ENCODE measurements at regions not wholly inside any gene's neighbourhood (a gene's known extent, or its start where the extent isn't known, plus 50 kb on each side); places are given as distances from the start of the nearest gene placed in this dataset.

DNA sequence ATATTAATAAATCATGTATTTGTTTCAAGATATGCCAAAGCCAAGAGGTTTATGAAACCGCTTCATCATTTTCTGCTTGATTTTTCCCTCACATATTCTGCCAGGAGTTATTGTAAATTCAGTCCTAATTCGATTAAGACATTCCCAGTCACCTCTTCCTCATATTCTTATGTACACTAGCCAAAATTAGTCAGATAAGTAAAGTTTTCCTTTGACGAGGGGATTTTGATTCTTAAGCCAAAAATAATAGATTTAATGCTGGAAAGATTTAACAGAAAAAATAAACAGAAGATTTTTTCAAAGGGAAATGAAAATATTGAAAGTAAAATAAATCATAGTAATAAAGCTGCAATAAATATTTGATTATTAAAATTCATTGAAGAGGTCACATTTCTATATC lies 51.0 kb upstream of the VEGFC start:
- no peak for DNase-seq (ENCODE audit: low spot score)
- in situ Hi-C loops (cut with HindIII; ENCODE audit: low sequenced_read_pairs): no loop called here

DNA sequence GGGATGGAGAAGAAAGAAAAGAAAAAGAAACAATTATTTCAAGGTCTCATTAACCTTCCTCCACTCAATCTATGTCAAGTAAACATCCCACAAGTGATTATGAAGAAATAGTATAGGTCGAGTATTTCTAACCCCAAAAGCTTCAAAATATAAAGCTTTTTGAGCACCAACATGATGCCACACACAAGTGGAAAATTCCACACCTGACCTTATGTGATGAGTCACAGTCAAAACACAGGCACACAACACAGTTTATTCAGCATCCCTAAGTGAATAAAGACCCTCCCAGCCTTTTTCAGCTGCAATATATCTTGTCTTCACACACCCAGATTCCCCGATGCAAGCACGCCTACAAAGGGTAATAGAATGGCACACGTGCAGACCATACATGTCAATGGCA lies 51.7 kb upstream of the VEGFC start:
- in situ Hi-C loops (cut with HindIII; ENCODE audit: low sequenced_read_pairs): no loop called here
- DNase-seq (ENCODE audit: low spot score): no peak

DNA sequence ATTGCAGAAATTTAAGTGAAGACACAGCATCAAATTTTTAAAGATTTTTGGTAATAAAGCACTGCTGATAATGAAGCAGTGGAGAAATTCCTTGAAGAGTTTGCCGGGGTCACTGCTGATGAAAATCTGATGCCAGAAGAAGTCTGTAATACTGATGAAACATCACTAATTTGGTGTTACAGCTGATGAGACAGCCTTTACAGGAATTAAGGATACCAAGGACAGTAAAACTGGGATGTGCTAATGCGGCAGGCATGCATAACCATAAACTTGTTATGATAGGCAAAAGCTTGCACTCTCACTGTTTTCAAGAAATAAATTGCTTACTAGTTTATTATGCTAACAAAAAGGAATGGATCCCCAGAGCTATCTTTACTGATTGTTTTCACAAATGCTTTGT lies 52.9 kb upstream of the VEGFC start:
- in situ Hi-C loops (cut with HindIII; ENCODE audit: low sequenced_read_pairs): no loop called here

DNA sequence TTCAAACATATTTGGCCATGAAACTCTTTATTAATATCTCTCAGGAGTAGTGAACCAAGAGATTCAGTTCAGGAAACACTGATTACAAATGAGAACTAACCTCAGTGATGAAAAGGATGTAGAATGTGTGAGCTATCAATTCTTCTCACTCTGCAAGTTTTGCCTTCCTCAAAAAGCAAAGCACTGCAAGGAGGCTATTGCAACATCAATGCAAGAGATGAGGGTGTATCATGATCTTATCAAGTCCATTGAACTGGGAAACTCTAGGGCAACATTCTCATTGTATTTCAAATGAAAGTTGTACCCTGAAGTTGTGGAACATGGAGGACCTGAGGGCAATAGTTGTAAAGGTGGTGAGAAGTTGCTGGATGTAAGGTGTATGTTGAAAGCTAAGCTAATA lies 56.4 kb upstream of the VEGFC start:
- in situ Hi-C loops (cut with HindIII; ENCODE audit: low sequenced_read_pairs): no loop called here
- DNase-seq (ENCODE audit: low spot score): no peak

More for the DNA sequence above, 52.9 kb upstream of the VEGFC start:
- DNase-seq (ENCODE audit: low spot score): no peak

DNA sequence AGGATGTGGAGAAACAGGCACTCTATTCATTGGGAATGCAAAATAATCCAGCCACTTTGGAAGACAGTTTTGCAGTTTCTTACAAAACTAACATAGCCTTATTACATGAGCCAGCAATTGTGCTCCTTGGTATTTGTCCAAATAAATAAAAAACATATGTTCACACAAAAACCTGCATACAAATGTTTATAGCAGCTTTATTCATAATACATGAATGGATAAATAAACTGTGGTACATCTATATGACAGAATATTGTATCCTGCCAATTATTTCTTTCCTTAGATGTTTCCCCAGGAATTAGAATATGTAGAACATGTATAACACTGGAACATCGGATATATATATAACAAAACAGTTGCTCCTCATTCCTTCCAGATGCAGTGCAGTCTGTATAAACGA lies 57.7 kb upstream of the VEGFC start:
- in situ Hi-C loops (cut with HindIII; ENCODE audit: low sequenced_read_pairs): no loop called here
- DNase-seq (ENCODE audit: low spot score): no peak

DNA sequence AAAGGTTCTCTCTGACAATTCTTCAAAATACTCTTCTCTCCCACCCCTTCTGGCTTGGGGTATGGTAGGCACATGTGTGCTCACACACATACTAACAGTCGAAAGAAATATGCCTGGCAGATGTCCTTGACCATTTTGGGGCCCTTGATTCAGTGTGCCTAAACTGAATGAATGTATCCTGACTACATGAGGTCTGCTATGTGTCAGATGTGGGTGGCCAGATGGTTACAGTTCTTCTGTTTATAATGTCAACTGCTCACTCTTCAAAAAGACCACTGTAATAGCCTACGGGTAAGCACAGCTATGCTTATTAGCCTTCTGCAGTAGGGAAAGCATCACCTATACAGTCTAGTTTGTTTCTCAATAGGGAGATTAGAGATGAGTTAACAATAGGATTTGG lies 63.7 kb upstream of the VEGFC start:
- DNase-seq (ENCODE audit: low spot score): no peak
- in situ Hi-C loops (cut with HindIII; ENCODE audit: low sequenced_read_pairs): no loop called here

DNA sequence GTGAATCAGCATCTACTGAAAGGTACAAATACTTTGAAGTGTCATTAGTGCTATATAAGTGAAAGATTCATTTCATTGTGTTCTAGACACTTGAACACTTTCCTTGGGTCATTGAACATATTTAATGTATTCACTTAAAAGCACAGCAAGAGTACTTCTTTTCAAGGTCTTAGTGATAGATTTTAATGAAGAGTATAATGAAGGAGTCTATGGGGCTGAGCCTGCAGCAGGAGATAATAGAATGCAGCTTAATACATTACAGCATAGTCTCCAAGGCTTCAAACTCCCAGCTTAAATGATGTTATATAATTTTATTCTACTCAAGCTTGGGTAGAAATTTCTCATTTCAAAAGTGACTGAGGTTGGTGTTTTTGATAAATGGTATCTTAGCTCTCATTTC lies 66.1 kb upstream of the VEGFC start:
- in situ Hi-C loops (cut with HindIII; ENCODE audit: low sequenced_read_pairs): no loop called here
- no peak for DNase-seq (ENCODE audit: low spot score)

DNA sequence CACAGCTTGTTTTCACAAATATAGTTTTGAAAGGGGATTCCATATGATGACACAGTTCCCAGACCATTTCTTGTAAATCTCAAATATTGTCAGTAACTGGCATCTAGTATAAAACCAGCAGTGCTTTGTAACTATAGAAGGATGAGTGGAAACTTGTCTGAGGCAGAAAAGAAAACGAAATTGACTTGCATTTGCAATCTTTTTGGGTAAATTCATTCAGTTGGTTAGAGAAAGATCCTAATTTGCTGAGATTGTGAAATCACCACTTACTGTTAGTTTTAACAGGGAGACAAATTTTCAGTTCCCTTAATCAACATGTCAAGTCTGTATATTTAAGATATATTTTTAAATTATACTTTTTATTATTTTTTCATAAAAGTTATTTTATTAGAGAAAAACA lies 71.5 kb upstream of the VEGFC start:
- in situ Hi-C loops (cut with HindIII; ENCODE audit: low sequenced_read_pairs): no loop called here

DNA sequence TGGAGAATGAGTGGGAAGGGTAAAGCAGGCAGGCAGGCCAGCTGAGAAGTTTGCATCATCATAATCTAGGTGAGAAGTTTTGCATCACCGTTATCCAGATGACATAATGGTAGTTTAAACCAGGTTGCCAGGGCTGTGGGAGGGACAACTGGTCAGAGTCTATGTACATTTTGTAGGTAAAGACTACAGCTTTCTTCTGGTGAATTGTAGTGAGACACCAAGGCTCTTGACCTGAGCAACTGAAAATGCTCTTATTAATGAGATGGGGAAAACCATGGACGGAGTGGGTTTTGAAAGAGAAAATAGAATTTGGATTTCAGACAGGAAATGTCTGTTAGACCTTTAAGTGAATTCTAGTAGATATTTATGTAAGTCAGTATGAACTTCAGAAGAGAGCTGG lies 76.0 kb upstream of the VEGFC start:
- in situ Hi-C loops (cut with HindIII; ENCODE audit: low sequenced_read_pairs): no loop called here

More for the DNA sequence above, 71.5 kb upstream of the VEGFC start:
- no peak for DNase-seq (ENCODE audit: low spot score)

DNA sequence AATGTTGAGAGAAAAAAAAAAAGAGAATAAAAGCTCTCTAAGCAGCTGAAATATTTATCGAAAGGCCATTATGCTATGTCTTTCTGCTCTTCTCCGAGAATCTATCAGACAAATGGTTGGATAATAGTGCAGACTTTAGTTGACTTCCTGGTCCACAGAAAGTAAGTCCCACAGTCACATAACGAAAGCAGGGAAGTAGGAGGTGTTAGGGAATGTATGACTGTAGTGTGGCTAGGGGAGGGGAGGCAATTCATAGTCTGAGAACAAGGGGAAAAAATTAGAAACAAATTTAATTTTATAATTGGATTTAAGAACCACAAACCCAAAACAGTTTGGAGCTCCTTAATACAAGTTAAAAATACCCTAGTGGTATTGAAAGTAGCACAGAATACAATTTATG lies 79.7 kb upstream of the VEGFC start:
- in situ Hi-C loops (cut with HindIII; ENCODE audit: low sequenced_read_pairs): no loop called here

More for the DNA sequence above, 76.0 kb upstream of the VEGFC start:
- no peak for DNase-seq (ENCODE audit: low spot score)

DNA sequence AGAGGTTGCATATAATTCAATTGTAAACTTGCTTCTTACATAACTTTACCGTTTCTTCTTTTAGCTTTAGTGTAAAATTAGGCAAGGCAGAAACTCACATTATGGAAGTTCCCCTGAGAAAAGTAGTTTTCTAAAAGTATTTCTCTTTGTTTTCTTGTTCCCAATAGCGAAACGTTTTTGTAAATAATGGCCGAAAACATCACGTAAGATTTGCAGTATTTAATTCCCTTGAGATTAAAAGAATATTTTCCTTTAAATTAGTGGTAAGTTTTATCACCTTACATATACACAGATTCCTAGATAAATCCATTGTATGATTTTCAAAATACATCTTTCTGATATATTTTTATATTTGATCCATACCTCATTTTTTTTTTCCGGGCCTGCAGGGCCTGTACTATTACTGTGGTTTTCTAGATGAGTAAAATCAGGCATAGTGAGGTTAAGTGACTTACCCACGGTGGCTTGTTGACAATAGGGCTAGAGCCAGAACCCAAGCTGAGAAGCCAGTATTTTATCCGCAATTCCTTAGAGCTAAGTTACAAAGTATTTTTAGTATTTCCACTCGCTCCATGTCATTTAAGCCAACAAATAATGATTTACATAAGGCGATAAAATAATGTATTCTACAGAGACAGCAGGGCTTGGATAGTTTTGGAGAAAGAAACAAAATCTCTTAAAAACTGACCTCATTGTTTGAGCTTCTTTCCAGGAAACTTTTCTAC lies 82.2 kb upstream of the VEGFC start:
- in situ Hi-C loops (cut with HindIII; ENCODE audit: low sequenced_read_pairs): no loop called here
- no peak for DNase-seq (ENCODE audit: low spot score)

More for the DNA sequence above, 79.7 kb upstream of the VEGFC start:
- DNase-seq (ENCODE audit: low spot score): no peak

DNA sequence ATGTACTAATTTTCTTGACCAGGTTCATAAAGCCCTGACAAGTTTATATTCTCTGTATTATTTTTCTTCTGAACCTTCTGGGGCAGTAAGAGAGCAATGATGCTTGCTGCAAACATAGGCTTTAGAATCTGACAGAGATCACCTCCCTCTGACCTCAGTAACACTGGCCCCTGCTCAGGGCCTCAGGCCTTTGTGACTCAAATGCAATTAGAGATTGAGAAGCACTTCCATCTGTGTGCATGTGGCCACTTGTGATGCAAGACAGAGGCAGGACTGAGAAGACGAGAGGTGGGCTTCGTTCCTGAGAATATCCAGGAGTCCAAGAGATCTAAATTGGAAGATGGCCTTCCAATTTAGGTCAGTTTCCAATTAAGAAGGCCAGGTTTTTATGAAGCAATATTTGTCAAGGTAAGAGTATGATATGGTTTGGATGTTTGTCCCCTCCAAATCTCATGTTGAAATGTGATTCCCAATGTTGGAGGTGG lies 82.8 kb upstream of the VEGFC start:
- DNase-seq (ENCODE audit: low spot score): no peak
- in situ Hi-C loops (cut with HindIII; ENCODE audit: low sequenced_read_pairs): no loop called here

DNA sequence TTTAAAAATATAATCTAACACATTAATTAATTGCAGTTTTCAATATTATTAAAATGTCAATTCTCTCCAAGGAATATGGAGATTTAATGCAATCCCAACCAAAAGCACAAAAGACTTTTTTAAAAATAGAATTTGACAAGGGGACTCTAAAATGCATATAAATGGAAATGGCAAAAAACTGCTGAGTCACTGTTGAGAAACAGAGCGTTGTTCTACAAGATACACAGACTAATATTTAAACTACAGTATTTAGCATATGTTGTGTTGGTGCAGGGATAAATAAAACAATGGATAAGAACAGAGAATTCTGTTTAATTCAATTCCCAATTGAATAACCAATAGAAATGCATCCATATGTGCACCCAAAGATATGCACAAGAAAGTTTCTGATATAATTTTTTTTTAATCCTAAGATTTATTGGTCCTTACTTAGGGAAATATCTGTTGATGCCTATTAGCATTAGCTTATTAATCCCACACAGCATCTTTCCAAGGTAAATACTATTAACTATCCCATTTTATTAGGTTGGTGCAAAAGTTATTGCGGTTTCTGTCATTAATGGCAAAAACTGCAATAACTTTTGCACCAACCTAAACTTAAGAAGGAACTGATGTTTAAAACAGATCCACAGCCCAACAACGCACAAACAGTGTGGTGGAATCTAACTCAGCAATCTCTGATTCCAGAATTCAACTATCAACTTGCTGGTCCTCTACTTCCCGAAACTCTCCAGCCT lies 86.8 kb upstream of the VEGFC start:
- in situ Hi-C loops (cut with HindIII; ENCODE audit: low sequenced_read_pairs): no loop called here
- DNase-seq (ENCODE audit: low spot score): no peak

DNA sequence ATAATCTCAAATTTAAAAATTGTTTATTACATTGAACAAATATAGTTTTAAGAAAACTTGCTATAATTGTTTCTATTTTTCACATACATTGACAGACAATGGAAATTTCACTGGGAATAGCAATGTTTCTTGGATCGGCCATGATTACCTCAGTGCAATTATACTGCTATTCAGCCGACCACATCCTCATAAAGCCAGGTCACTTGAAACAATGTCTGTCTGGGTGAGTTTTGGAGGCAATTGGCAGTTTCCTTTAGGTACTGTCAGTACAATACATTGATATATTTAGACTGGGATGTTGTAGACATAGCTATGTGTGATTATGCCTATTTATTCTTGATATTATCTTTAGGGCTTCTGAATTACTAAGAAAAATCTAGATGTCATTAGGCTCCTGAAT lies 89.5 kb upstream of the VEGFC start:
- in situ Hi-C loops (cut with HindIII; ENCODE audit: low sequenced_read_pairs): no loop called here
- DNase-seq (ENCODE audit: low spot score): no peak

DNA sequence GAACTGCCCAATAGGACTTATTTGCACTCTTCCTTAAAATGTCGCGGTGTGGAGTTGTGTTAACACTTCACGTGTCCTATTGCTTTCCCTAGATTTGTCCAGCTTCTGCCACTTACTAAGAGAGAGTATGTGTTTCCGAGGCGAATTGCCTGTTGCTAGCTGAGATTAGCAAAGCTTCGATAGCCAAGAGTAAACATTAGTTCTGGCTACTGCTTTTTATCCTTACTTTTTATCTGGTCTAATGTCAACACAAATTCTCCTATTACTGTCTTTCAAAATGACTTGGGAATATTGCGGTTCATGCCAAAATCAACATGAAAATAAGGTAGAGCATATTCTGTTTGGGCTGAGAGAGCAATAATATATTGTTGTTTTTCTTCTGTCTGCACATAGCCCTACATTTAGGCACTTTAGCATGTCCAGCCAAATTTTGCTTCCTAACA lies 90.4 kb upstream of the VEGFC start:
- in situ Hi-C loops (cut with HindIII; ENCODE audit: low sequenced_read_pairs): no loop called here
- DNase-seq (ENCODE audit: low spot score): no peak

DNA sequence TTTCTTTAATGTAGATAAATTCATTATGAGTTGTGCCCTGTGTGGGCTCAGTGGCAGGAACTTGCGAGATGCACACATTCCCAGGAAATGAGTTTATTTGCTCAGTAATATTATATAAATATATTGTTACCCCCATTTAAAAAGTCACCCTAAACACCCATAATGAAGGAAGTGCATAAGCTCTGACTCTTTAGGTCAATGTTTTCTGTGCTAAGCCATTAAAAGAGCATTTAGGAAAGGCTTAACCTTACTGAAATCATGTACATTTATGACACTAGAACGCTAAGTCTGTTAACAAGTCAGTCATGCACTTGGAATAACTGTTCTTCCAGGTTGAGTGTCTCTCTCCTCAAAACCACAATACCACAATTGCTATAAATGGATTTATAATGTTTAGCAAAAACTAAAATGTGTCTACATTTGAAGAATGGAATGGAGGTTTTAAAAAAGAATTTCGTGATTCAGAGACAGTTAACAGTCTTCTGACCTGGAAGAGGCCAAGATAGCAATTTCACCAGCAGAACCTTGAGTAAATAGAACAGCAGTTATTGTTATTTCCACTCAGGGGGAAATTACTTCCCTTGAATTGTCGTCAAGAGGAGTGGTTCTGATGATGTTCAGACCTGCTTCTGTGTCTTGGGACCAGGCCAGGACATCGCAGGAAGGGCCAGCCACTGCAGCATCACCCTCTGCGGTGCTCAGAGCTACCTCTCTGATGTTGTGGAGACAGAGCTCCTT lies 91.1 kb upstream of the VEGFC start:
- DNase-seq (ENCODE audit: low spot score): no peak

DNA sequence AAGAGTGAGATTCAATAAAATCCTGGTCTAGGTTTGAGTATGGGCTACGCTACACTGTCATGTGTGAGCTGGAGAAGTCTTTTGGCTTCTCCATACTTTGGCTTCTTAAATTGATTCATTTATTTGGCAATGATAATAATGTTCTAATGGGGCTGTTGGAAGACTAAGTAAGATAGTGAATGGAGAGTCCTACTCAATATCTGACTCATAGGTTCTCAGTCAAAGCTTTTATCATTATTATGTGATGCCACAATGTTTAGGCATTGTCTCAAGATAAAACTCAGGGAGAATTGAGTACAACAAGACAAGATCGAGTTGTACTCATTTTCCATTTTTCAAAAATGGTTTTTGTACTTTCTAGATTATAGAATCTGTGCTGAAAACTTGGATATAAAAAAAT lies 92.5 kb upstream of the VEGFC start:
- DNase-seq (ENCODE audit: low spot score): no peak
- in situ Hi-C loops (cut with HindIII; ENCODE audit: low sequenced_read_pairs): no loop called here

More for the DNA sequence above, 91.1 kb upstream of the VEGFC start:
- in situ Hi-C loops (cut with HindIII; ENCODE audit: low sequenced_read_pairs): no loop called here

DNA sequence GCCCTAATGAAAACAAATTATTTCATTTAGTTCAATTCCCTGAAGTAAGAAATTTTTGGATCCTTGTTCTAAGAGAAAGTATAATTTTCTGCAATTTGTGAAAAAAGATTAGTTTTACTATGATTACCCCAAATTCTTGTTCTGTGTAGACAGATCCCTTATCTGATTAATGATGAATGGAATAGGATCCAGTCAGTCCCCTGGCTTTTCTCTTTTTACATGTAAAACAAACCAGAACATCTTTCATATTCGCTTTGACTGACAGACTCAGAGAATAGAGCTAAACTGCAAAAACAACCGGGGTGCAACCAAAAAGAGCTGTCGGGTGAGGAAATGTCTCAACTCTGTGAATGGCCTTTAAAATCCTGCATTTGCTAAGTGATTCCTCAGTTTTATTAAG lies 93.4 kb upstream of the VEGFC start:
- DNase-seq (ENCODE audit: low spot score): no peak

DNA sequence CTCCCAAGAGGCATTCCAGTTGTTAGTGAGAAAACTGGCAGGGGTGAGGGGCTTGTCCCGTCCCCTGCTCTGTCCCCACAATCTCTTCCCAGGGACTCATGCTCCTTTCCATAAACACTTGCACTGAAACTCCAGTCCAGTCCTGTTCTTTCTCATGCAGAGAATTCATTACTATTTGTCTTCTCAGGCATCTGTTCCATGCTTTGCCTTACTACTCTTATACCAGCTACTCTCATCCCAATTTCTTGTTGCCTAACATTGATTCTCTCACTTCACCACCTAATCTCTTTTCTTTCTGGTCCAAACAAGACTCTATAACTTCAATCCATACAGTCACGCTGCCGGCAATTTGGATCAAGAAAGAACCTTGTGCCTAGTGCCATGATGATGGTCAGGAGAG lies 97.1 kb upstream of the VEGFC start:
- in situ Hi-C loops (cut with HindIII; ENCODE audit: low sequenced_read_pairs): no loop called here
- DNase-seq (ENCODE audit: low spot score): no peak

More for the DNA sequence above, 93.4 kb upstream of the VEGFC start:
- in situ Hi-C loops (cut with HindIII; ENCODE audit: low sequenced_read_pairs): no loop called here

DNA sequence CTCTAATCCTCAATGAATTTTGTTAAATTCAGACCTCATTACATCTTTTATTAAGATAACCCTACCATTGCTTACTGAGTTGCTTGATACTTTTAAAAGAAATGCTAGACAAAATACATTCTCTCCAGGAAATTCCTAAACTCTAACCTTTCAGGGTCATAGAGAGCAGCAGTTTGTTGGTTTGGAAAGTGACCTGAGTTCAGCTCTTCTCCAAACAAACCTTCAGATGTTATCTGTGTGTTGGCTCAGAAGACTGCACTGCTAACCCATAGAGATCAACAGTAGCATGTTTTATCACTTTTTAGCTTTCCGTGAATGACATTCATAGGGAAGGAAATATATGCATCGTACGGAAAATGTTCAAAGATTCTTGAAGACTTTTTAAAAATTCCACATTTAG lies 101.8 kb upstream of the VEGFC start:
- in situ Hi-C loops (cut with HindIII; ENCODE audit: low sequenced_read_pairs): no loop called here
- DNase-seq (ENCODE audit: low spot score): no peak
